Coronary artery (tissue), 2 donors: ENCODE measurements at regions not wholly inside any gene's neighbourhood (a gene's known extent, or its start where the extent isn't known, plus 50 kb on each side); places are given as distances from the start of the nearest gene placed in this dataset.
"Not testable (repeated sequence)": the region's sequence is repeated elsewhere in the genome, so short reads cannot be mapped to it uniquely, and the experiment has no call there.

Experiments
- DNase-seq: peaks from one replicate; pipeline ENCODE4 v3.0.0-alpha.2; 2017; ENCODE audit warnings: low spot score
- H3K27ac ChIP-seq, 2 donors: fragments of 200-600 bp; sonication (generic); one replicate each; pipeline ENCODE4 v1.5.1; 2016 to 2019
- H3K4me3 ChIP-seq: fragments of 200-600 bp; sonication (generic); 2 replicates; pipeline ENCODE4 v1.5.1; 2016; ENCODE audit warnings: mild to moderate bottlenecking, moderate library complexity
- CTCF ChIP-seq: fragments of 200-600 bp; sonication (generic); IDR thresholded peaks from one replicate; pipeline ENCODE4 v1.5.1; 2019; ENCODE audit warnings: antibody characterized with exemption

GRCh38 chr3:161649900-161650484 lies 153.4 kb downstream of the OTOL1 start:
- TF ChIP-seq CTCF: no peak
- no peak for DNase-seq

GRCh38 chr3:161657786-161658185 lies 161.2 kb downstream of the OTOL1 start:
- TF ChIP-seq CTCF: no peak
- no peak for DNase-seq
- H3K27ac ChIP-seq: no peak overlapping the region
- H3K4me3 ChIP-seq: no peak overlapping the region

More at GRCh38 chr3:161649900-161650484, 153.4 kb downstream of the OTOL1 start:
- Histone ChIP-seq H3K4me3 (no peak overlapping the region), H3K27ac (no peak overlapping the region)

- H3K27ac ChIP-seq: no peak overlapping the region
- H3K4me3 ChIP-seq: no peak overlapping the region
- DNase-seq: no peak
- no peak for TF ChIP-seq CTCF
These were observed 174.5 kb downstream of the OTOL1 start for GRCh38 chr3:161671141-161671540.

GRCh38 chr3:161672478-161672877 lies 175.9 kb downstream of the OTOL1 start:
- Histone ChIP-seq H3K27ac (no peak overlapping the region), H3K4me3 (no peak overlapping the region)
- TF ChIP-seq CTCF: no peak
- no peak for DNase-seq

GRCh38 chr3:161673866-161674265 lies 177.3 kb downstream of the OTOL1 start:
- Histone ChIP-seq H3K4me3 (no peak overlapping the region), H3K27ac (no peak overlapping the region)
- no peak for TF ChIP-seq CTCF
- DNase-seq: no peak

GRCh38 chr3:161674402-161674801 lies 177.8 kb downstream of the OTOL1 start:
- TF ChIP-seq CTCF: no peak
- H3K4me3 ChIP-seq: no peak overlapping the region
- DNase-seq: no peak
- H3K27ac ChIP-seq: no peak overlapping the region

GRCh38 chr3:161681831-161682230 lies 185.2 kb downstream of the OTOL1 start:
- not testable (repeated sequence) for DNase-seq, H3K27ac ChIP-seq, H3K4me3 ChIP-seq

GRCh38 chr3:161682715-161683114 lies 186.1 kb downstream of the OTOL1 start:
- DNase-seq: no peak
- Histone ChIP-seq H3K27ac (no peak overlapping the region), H3K4me3 (no peak overlapping the region)
- TF ChIP-seq CTCF: no peak
